ENCODE measurements at regions not wholly inside any gene's neighbourhood (a gene's known extent, or its start where the extent isn't known, plus 50 kb on each side); places are given as distances from the start of the nearest gene placed in this dataset.

- ATAC-seq (no peak), DNase-seq (no peak)
- H3K27ac ChIP-seq: no peak overlapping the region
- no peak overlapping the region for H3K4me3 ChIP-seq
- H3K4me1 ChIP-seq: no peaks in the 10 kb centered on the region
- no peaks in the 10 kb centered on the region for H3K27me3 ChIP-seq
- H3K36me3 ChIP-seq: no peaks in the 10 kb centered on the region
- intact Hi-C loops (cut with DNase I): no loop called here
- no peaks in the 10 kb centered on the region for H3K9me3 ChIP-seq
- TF ChIP-seq CTCF (IDR thresholded peaks at IDR 0.05): no peak
Observed at GRCh38 chr3:82079335-82079890, 318.0 kb upstream of the GBE1 start.

- Histone ChIP-seq H3K4me1 (no peaks in the 10 kb centered on the region), H3K4me3 (no peak overlapping the region), H3K27me3 (no peaks in the 10 kb centered on the region), H3K27ac (no peak overlapping the region), H3K9me3 (no peaks in the 10 kb centered on the region), H3K36me3 (no peaks in the 10 kb centered on the region)
- TF ChIP-seq CTCF (IDR thresholded peaks at IDR 0.05): no peak
- DNase-seq (no peak), ATAC-seq (no peak)
- intact Hi-C loops (cut with DNase I): no loop called here
Observed at GRCh38 chr3:82078246-82078645, 316.8 kb upstream of the GBE1 start.

- no peaks in the 10 kb centered on the region for H3K36me3 ChIP-seq
- TF ChIP-seq CTCF (IDR thresholded peaks at IDR 0.05): no peak
- H3K4me1 ChIP-seq: no peaks in the 10 kb centered on the region
- ATAC-seq (no peak), DNase-seq (peak in 2 of 4 donors; percentile 7 to 45)
- intact Hi-C loops (cut with DNase I): no loop called here
- H3K27ac ChIP-seq: no peak overlapping the region
- no peaks in the 10 kb centered on the region for H3K9me3 ChIP-seq
- no peaks in the 10 kb centered on the region for H3K27me3 ChIP-seq
- no peak overlapping the region for H3K4me3 ChIP-seq
Observed at GRCh38 chr3:82067420-82067819, 306.0 kb upstream of the GBE1 start.

- Histone ChIP-seq H3K4me1 (no peaks in the 10 kb centered on the region), H3K27me3 (no peaks in the 10 kb centered on the region), H3K4me3 (no peak overlapping the region), H3K9me3 (no peaks in the 10 kb centered on the region), H3K27ac (no peak overlapping the region), H3K36me3 (no peaks in the 10 kb centered on the region)
- no peak for TF ChIP-seq CTCF (IDR thresholded peaks at IDR 0.05)
- DNase-seq (no peak), ATAC-seq (no peak)
- intact Hi-C loops (cut with DNase I): no loop called here
Observed at GRCh38 chr3:82058809-82059208, 297.4 kb upstream of the GBE1 start.

GRCh38 chr3:82055792-82056191, 294.3 kb upstream of the GBE1 start:
- DNase-seq: no peak
- no peaks in the 10 kb centered on the region for H3K27me3 ChIP-seq
- H3K4me3 ChIP-seq: no peak overlapping the region
- TF ChIP-seq CTCF (IDR thresholded peaks at IDR 0.05): no peak
- ATAC-seq: peak; percentile 26
- no peak overlapping the region for H3K27ac ChIP-seq
- no peaks in the 10 kb centered on the region for H3K4me1 ChIP-seq
- intact Hi-C loops (cut with DNase I): no loop called here
- no peaks in the 10 kb centered on the region for H3K9me3 ChIP-seq
- H3K36me3 ChIP-seq: no peaks in the 10 kb centered on the region

Data from left lung (tissue), 4 donors.